NCI-H446 (cell line): ENCODE measurements at regions not wholly inside any gene's neighbourhood (a gene's known extent, or its start where the extent isn't known, plus 50 kb on each side); places are given as distances from the start of the nearest gene placed in this dataset.

Source experiments
- DNase-seq, 2 experiments: peaks; one replicate each; lab custom pipeline; 2025; lab: John Stamatoyannopoulos, UW

DNA sequence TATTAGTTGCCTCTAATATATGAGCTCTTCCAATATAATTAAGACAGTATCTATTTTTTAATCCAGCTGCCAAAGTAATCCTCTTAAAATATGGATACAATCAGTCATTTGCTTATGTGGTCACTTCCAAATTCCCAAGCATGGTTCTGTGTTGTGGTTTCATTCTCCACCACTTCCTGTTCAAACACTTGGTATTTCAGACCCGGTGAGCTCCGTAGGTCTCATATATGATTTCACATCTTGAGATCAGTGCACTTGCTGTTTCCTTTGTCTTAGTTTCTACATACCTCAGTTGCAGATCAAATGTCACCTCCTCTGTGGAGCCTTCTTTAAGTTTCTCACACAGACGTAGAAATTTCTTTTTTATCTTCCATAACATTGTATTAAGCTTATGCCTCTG, 254.2 kb downstream of the KCNS3 start:
- no peak for DNase-seq

- no peak for DNase-seq
Measured at GRCh38 chr2:18131761-18132160, 253.3 kb downstream of the KCNS3 start.

- no peak for DNase-seq
Measured at GRCh38 chr2:18129348-18129747, 250.9 kb downstream of the KCNS3 start.

DNA sequence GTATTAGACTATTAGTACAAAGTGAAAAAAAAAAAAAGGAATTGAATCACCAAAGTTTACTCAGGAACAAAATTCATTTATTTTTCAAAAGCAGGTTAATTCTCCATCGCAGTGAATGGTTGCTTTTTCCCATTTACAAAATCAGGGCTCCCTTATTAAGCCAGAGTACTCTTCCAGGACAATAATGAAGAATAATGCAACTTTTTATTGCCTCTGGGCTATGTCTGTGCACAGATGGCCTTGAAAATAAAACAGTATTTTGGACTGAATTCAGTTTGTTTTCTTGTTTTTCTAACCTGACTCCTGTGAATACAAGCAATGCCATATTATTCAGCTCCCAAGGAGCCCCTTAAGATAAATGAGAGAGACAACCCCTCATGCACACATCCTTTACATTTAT, 246.8 kb downstream of the KCNS3 start:
- peak in 1 of 2 experiments; percentile 13 for DNase-seq

DNA sequence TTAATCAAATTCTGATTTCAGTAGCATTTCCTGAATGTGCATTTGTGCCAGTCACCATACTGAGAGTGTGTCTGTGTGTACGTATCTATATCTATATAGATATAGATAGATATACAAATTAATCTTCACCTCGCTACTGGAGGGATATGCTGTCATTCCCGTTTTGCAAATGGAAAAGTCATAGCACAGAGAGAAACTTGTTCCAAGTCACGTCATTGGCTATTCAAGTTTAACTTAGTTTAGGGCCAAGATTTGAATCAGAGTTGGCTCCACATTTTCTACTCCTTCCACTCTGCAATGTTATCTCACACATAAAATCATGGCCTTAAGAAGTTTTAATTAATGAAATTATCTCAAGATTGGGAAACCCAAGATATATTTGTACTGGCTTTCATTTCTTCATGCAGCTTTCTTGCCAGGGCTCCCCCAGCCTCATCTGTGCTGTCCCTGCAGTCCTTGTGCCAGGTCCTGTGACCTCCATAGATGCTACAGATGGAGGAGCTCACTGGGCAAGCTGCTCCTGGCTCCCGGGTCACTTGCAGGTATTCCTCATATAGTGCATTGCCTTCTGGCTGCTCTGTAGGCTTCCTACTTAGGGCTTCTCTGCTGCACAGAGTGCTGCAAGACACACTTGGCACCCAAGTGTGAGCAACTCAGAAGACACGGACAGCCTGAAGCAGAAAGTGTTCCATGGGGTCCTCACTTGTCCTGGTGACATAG, 245.8 kb downstream of the KCNS3 start:
- DNase-seq = peak in 1 of 2 experiments; percentile 41

GRCh38 chr2:18123577-18123976, 245.1 kb downstream of the KCNS3 start:
- DNase-seq = no peak

DNA sequence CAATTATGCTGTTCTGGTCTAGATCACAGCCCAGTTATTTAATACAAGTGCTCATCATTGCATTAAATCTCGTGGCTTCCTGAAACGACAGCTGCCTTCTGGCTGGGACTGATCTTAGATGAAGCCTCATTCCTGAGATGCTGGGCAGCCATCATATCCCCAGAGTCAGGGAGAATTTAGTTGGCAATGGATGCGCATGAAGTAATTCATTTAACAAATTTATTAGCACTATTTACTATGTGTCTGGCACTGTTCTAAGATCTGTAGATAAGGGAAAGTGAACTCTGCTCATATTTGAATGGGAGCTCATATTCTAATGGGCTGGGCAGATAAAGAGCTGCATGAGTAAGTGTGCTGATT, 244.7 kb downstream of the KCNS3 start:
- peak in 1 of 2 experiments; percentile 54 for DNase-seq

GRCh38 chr2:18122544-18123210, 244.2 kb downstream of the KCNS3 start:
- peak in 1 of 2 experiments; percentile 31 for DNase-seq

DNA sequence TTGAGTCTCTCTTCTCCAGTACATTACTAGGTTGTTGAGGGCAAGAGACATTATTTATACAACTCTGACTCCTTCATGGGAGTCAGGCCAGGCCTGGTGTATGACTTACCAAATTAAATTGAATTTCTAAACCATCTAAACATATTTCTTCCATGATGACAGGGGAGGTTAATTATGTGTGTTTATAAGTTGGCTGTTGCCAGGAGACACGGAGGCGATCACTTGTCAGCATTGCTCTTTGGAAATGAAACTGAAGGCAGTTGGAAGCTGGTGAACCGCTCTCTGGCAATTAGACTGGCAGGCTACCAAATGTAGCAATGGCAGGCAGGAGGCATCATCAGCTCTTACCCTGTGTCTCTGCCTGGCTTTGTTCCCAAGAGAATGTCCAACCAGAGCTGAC, 241.4 kb downstream of the KCNS3 start:
- peak; percentile 80 to 91 for DNase-seq

DNA sequence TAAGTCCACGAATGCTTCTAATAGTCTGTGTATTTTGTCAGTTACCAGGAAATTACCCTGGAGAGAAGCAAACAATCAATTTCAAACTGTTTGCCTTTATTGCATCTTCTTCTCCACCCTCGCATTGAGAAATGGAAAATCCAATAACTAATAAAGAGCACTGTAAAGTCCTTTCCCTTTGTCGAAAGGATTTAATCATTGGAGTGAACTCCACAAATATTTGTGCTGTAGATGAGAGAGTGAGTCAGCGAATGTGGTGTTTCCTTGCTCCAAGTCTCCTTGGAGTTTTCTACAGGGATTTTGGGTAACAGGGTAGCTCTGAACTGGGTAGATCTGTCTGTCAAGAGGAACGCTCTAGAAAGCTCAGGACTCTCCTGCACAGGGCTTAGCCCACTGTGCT, 240.2 kb downstream of the KCNS3 start:
- no peak for DNase-seq

DNA sequence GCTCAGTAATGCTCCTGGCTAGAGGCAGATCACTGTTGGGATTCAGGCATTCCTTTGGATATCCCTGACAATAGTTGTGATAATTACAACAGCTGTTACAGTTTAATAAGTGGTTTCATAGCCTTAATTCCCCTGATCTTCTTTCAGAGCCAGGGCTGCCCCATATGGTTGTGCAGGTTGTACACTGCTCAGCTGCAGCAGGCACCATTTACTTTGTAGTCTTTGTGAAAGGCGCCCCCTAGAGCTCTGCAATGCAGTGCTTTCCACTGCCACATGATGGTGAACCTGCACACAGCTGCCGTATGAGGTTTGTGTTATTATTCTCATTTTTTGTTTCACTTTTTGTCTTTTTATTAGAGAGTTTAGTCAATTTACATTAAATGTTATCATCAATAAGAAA, 239.1 kb downstream of the KCNS3 start:
- peak in 1 of 2 experiments; percentile 35 for DNase-seq

GRCh38 chr2:18110222-18110621, 231.8 kb downstream of the KCNS3 start:
- peak in 1 of 2 experiments; percentile 11 for DNase-seq

DNA sequence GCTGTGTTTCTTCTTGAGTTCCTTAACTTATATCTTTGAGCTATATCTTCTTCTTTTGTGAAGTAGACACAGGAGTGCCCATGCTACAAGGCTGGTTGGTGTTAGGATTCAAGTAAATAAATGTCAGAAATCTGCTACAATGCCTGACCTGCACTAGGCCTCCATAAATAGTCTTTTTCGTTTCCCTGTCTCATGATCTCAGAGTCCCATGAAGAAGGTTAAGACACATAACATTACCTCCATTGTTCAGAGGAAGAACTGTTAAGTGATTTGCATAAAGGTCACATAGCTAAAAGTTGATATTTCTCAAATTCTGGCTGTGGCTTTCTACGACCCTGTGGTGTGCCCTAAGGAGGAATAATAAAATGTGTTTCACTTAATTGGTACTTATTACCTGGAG, 228.4 kb downstream of the KCNS3 start:
- DNase-seq = no peak

DNA sequence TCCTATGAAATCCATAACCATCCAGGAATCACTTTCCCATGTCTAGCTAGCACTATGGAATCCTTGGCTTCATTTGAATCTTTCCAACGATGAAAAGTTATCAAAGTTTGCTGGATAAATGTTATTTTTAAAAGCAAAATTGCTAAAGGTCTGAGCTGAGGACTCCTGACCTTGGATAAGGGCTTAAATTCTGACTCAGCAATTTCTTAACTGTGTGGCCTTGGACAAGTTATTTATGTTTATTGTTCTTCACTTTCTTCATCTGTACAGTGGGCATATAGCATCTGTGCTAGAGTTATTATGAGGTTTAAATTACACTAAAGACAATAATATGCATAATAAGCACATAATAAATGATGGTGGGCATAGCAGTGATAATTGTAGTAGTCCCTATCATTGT, 227.5 kb downstream of the KCNS3 start:
- no peak for DNase-seq

- DNase-seq = no peak
Measured at GRCh38 chr2:18104595-18105224, 226.2 kb downstream of the KCNS3 start.

DNA sequence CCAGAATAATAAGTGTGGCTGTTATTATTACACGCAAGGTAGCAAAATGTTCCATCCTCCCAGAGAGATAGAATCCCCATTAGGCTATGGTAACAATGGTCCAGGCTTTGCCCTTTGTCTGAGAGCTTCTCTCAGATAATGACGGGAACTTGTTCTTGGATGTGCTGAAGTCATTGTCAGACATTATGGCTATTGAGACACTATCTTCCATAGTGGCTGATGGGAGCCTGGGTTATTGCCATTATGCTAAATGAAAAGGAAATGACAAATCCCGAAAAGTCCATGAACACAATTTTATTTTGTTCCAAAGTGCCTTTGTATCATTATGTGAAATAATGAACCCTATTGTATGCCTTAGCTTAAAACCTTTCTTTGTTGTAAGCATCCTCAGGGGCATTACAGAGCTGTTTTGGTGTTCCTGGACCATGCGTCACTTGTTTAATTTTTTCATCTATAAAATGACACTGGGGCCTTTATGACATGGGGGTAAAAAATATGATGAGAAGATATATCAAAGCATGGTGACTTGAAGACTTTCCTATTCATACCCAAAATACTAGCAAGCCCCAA, 218.5 kb downstream of the KCNS3 start:
- DNase-seq = no peak

- DNase-seq = no peak
Measured at GRCh38 chr2:18094277-18094676, 215.8 kb downstream of the KCNS3 start.

DNA sequence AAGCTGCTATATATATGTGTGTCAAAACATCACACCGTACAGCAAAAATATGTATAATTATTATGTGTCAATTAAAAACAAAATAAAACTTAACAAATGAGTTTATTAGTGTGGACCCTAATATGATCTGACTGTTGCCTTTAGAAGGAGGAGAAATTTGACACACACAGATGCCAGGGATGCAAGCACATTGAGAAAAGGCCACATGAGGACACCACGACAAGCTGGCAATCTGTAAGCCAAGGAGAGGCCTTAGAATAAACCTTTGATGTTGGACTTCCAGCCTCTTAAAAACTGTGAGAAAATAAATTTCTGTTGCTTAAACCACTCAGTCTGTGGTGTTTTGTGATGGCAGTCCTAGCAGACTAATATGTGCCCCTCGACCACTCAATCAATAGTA, 214.7 kb downstream of the KCNS3 start:
- DNase-seq = no peak

DNA sequence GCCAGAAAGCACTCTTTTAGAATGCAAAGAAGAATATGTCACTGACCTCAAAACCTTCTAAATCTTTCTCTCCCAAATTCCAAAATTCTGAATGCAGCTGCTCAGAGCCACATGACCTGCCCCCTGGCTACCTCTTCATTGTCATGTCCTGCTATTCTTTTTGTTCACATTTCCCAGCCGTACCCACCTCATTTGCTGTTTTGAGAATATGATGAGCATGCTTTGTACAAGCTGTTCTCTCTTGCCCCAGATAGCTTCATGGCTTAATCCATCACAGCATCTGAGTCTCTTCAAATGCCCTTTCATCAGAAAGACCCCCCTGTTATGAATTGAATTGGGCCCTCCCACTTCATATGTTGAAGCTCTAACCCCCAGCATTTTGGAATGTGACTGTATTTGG, 214.3 kb downstream of the KCNS3 start:
- no peak for DNase-seq

- no peak for DNase-seq
Measured at GRCh38 chr2:18085593-18085992, 207.1 kb downstream of the KCNS3 start.

- DNase-seq = no peak
Measured at GRCh38 chr2:18084376-18084775, 205.9 kb downstream of the KCNS3 start.

GRCh38 chr2:18083806-18084205, 205.3 kb downstream of the KCNS3 start:
- no peak for DNase-seq

DNA sequence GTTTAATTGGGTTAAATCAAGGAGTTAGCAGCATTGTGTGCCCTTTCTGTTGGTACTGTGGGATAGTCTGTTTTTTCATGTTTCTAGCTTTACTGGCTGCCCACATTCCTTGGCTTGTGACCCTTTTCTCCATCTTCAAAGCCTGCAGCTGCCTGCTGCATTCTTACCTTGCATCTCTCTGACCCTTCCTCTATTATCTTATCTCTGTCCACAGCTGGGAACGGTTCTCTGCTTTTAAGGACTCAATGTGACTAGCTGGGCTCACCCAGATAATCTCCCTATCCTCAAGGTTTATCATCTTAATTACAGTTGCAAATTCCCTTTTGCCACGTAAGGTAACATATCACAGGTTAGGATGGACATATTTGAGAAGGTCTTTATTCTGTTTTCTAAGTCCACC, 199.7 kb downstream of the KCNS3 start:
- no peak for DNase-seq
